ENCODE measurements at regions not wholly inside any gene's neighbourhood (a gene's known extent, or its start where the extent isn't known, plus 50 kb on each side); places are given as distances from the start of the nearest gene placed in this dataset.

DNA sequence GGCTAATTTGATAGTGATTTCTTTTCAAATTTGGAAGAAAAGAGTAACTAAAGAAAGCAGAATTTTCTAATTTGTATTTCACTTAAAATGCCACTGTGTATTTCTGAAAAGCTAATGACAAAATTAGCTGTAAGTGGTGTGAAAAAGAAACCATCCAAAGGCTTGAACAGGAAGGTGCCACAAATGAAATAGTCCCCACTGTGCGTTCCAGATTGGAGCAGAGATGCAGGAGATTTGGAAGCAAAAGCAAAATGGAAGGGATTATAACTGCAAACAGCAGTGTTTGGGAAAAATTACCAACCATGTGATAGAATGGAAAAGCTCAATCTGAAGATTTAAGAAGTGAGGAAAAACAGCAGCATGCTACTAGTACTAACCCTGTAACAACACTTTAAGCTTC is 498.7 kb downstream of the SUCLG1 start (continued):
- TF ChIP-seq IKZF2 (IDR thresholded peaks at IDR 0.05) (no peak), FOXK2 (IDR thresholded peaks at IDR 0.05) (no peak)

DNA sequence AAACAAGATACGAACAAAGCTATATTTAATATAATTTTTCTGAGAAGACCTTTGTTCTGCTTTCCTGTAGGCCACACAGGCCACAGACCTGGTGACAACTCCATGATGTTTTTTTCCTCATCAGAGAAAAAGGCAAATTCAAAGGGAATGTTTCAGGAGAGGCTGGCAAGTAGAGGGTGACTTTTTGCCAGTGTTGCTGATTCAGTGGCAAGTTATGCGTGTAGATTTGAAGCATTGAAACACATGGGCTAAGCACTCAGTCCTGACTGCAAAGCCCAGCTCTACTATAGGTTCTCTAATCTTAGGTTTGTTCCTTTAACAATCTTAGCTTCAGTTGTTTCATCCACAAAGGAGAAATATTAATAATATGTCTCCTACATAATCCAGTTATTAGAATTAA is 499.8 kb downstream of the SUCLG1 start:
- FAIRE-seq (no peak), DNase-seq (ENCODE audit: low read depth, low spot score) (no peak), ATAC-seq (no peak)
- TF ChIP-seq RCOR1 (conservative IDR thresholded peaks at IDR 0.05; ENCODE audit: low read depth, low read length) (no peak), ASH2L (IDR thresholded peaks at IDR 0.05; ENCODE audit: borderline replicate concordance, low read depth) (no peak), IRF4 (IDR thresholded peaks at IDR 0.05; ENCODE audit: low read depth, low read length) (no peak), STAT1 (conservative IDR thresholded peaks at IDR 0.05) (no peak), RB1 (IDR thresholded peaks at IDR 0.05; ENCODE audit: borderline replicate concordance) (no peak), MTA3 (IDR thresholded peaks at IDR 0.05; ENCODE audit: borderline replicate concordance, low read length) (no peak), CEBPB (IDR thresholded peaks at IDR 0.05; ENCODE audit: borderline replicate concordance in 1 of 2, low read depth in 2 of 2, low read length in 2 of 2) (no peak), YBX1 (IDR thresholded peaks at IDR 0.05) (no peak)
- TF ChIP-seq, protein P1, sequence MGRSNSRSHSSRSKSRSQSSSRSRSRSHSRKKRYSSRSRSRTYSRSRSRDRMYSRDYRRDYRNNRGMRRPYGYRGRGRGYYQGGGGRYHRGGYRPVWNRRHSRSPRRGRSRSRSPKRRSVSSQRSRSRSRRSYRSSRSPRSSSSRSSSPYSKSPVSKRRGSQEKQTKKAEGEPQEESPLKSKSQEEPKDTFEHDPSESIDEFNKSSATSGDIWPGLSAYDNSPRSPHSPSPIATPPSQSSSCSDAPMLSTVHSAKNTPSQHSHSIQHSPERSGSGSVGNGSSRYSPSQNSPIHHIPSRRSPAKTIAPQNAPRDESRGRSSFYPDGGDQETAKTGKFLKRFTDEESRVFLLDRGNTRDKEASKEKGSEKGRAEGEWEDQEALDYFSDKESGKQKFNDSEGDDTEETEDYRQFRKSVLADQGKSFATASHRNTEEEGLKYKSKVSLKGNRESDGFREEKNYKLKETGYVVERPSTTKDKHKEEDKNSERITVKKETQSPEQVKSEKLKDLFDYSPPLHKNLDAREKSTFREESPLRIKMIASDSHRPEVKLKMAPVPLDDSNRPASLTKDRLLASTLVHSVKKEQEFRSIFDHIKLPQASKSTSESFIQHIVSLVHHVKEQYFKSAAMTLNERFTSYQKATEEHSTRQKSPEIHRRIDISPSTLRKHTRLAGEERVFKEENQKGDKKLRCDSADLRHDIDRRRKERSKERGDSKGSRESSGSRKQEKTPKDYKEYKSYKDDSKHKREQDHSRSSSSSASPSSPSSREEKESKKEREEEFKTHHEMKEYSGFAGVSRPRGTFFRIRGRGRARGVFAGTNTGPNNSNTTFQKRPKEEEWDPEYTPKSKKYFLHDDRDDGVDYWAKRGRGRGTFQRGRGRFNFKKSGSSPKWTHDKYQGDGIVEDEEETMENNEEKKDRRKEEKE (IDR thresholded peaks at IDR 0.05): no peak
- TF ChIP-seq, protein P2, sequence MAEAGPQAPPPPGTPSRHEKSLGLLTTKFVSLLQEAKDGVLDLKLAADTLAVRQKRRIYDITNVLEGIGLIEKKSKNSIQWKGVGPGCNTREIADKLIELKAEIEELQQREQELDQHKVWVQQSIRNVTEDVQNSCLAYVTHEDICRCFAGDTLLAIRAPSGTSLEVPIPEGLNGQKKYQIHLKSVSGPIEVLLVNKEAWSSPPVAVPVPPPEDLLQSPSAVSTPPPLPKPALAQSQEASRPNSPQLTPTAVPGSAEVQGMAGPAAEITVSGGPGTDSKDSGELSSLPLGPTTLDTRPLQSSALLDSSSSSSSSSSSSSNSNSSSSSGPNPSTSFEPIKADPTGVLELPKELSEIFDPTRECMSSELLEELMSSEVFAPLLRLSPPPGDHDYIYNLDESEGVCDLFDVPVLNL (IDR thresholded peaks at IDR 0.05; ENCODE audit: low read depth, low read length): no peak
- H3K36me3 ChIP-seq (ENCODE audit: control insufficient read depth in 2 of 2, insufficient read depth in 2 of 2, low read length in 1 of 2): no peaks in the 10 kb centered on the region
- no peaks in the 10 kb centered on the region for H3K4me1 ChIP-seq (ENCODE audit: control insufficient read depth, insufficient read depth, low read length)
- H3K9me3 ChIP-seq (replicated peaks; ENCODE audit: control insufficient read depth, insufficient read depth, low read length): no peaks in the 10 kb centered on the region
- H3K9ac ChIP-seq (ENCODE audit: control insufficient read depth, insufficient read depth, low read length): no peak overlapping the region
- no peak overlapping the region for H3K27ac ChIP-seq (ENCODE audit: control insufficient read depth, insufficient read depth)
- in situ Hi-C loops (cut with MboI): no loop called here
- ChIA-PET RAD21 (ENCODE audit: unreplicated experiment) (no interaction called here), SMC1A (ENCODE audit: uncharacterized antibody, unreplicated experiment) (interaction anchor here (0.8 kb wide), 1 partner anchor 961 kb away, joined by 3 read pairs; no protein-coding TSS in a partner anchor), CTCF (no interaction called here), POLR2A (interaction anchor here (0.5 kb wide), 1 partner anchor 151 kb away, joined by 6 read pairs; no protein-coding TSS in a partner anchor)
- H2AFZ ChIP-seq (ENCODE audit: control insufficient read depth, low read depth, low read length): no peak overlapping the region
- H3K79me2 ChIP-seq (ENCODE audit: control insufficient read depth, insufficient read depth, low read length): no peaks in the 10 kb centered on the region
- BruUV-seq (replicated peaks): no TSS peak
- 41% methylated on average over 2 of the region's 2 CpGs for WGBS (ENCODE audit: insufficient coverage, insufficient replicate concordance, low lambda C conversion rate, missing lambda C conversion rate)
- H3K27me3 ChIP-seq (replicated peaks in 1 of 2; ENCODE audit: control insufficient read depth in 2 of 2, insufficient read depth in 2 of 2, low read length in 1 of 2): no peaks in the 10 kb centered on the region
- intact Hi-C loops (cut with micrococcal nuclease; ENCODE audit: unreplicated experiment): no loop called here
- H3K4me3 ChIP-seq: no peak overlapping the region
- H4K20me1 ChIP-seq (ENCODE audit: control insufficient read depth, insufficient read depth): no peaks in the 10 kb centered on the region
- no peak overlapping the region for H3K4me2 ChIP-seq (ENCODE audit: control insufficient read depth, insufficient read depth)
